ENCODE measurements at regions not wholly inside any gene's neighbourhood (a gene's known extent, or its start where the extent isn't known, plus 50 kb on each side); places are given as distances from the start of the nearest gene placed in this dataset.

GRCh38 chr21:27221077-27221476, 254.2 kb upstream of the ADAMTS5 start:
- TF ChIP-seq CTCF (IDR thresholded peaks at IDR 0.05) (no peak), EZH2 (IDR thresholded peaks at IDR 0.05; ENCODE audit: borderline replicate concordance, insufficient read depth, low read depth, low read length, poor library complexity, severe bottlenecking) (no peak)
